ENCODE measurements at regions not wholly inside any gene's neighbourhood (a gene's known extent, or its start where the extent isn't known, plus 50 kb on each side); places are given as distances from the start of the nearest gene placed in this dataset.
"Not testable (repeated sequence)": the region's sequence is repeated elsewhere in the genome, so short reads cannot be mapped to it uniquely, and the experiment has no call there.

DNA sequence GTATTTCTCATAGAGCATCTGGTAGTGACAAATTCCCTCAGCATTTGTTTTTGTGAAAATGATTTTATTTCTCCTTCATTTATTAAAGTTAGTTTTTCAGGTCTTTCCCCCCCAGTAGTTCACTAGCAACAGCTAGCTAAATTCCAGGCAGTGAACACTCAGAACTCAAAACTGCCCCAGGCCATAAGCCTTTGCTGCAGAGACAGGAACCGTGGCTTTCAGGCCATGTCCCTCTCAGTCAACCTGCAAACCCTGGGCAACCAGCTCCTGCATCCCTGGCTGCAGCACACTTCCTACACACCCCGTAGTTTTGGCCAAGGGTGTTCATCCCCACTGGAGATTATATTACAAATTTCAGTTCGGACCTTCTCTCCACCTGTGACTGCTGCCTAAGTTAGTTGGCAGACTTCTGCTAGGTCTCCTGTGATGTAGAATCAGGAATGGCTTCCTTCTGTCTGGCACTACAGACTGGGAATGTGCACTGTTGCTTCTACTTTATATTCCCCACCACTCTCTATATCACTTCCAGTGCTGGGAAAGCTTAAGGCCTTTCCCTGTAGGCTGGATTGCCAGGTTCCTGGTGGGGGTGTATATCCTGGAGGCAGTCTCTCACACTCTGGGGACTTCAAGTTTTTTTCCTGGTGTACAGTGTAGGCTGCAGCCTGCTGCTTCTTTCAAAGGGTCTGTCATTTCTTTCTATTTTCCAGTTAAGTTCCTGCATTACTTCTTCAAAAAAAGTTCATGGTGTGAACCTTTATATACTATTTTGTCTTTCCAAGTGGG is 924.4 kb upstream of the LRFN5 start:
- no peak for DNase-seq

GRCh38 chr14:40679256-40679655 is 927.4 kb upstream of the LRFN5 start:
- DNase-seq: no peak

DNA sequence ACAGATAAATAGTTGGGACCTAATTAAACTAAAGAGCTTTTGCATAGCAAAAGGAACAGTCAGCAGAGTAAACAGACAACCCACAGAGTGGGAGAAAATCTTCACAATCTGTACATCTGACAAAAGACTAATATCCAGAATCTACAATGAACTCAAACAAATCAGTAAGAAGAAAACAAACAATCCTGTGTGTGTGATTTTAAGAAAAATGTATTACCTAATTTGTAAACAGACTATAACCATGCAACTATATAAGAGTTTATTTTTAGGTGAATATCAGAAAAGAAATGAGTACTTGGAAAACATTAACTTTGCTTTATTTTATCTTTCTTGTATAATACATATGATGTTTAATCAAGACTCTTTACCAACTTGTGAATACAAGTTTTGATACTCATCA is 929.5 kb upstream of the LRFN5 start:
- DNase-seq: not testable (repeated sequence)

- DNase-seq: no peak
Observed at GRCh38 chr14:40674502-40674901, 932.2 kb upstream of the LRFN5 start.

DNA sequence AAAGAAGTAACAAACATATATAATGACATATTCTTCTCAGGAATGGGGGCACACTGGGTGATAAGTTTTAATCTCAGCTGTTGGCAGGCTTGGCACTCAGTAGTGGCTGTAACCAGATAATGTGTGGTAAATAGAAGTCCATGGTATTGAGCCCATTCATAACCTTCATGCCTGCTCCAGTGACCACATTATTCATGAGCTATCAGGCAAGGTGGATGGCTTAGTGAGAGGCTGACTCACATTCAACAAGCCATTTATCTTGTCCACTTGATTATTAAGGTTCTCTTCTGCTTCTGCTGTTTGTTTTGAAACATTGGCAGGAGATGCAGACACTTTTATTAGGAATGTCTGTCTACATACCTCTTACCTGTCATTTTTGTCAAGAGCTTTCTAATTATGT is 950.4 kb upstream of the LRFN5 start:
- no peak for DNase-seq

- no peak for DNase-seq
Observed at GRCh38 chr14:40652089-40652691, 954.5 kb upstream of the LRFN5 start.

GRCh38 chr14:40630471-40630870 is 976.2 kb upstream of the LRFN5 start:
- no peak for DNase-seq

DNA sequence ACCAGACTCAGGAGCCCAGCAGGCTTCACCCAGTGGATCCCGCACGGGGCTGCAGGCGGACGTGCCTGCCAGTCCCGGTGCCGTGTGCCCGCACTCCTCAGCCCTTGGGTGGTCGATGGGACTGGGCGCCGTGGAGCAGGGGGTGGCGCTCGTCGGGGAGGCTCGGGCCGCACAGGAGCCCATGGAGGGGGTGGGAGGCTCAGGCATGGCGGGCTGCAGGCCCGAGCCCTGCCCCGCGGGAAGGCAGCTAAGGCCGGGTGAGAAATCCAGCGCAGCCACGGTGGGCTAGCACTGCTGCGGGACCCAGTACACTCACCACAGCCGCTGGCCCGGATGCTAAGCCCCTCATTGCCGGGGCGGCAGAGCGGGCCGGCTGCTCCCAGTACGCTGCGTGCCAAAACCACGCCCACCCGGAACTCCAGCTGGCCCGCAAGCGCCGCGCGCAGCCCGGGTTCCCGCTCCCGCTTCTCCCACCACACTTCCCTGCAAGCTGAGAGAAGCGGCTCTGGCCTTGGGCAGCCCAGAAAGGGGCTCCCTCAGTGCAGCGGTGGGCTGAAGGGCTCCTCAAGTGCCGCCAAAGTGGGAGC is 977.0 kb upstream of the LRFN5 start:
- not testable (repeated sequence) for DNase-seq

- no peak for DNase-seq
Observed at GRCh38 chr14:40629144-40629543, 977.5 kb upstream of the LRFN5 start.

- DNase-seq: no peak
Observed at GRCh38 chr14:40623643-40624042, 983.0 kb upstream of the LRFN5 start.

- DNase-seq: no peak
Observed at GRCh38 chr14:40618225-40618898, 988.3 kb upstream of the LRFN5 start.

DNA sequence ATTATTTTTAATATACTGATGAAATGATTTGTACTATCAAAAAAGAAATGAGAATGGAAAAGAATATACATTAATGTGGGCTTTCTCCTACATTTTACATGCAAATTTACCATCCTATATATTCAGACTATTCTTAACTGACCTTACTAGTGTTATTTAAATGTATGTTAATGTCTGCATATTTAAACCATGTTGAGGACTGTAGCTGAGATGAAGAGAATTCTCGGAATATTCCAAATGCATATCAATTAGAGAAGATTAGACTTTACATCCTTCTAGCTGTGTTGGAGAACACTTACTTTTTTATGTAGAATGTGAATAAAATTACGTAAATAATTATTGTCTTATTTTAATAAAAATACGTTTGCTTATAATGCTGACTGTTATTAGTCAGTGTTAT is 990.1 kb upstream of the LRFN5 start:
- no peak for DNase-seq

- no peak for DNase-seq
Observed at GRCh38 chr14:40601063-40601462, 1005.6 kb upstream of the LRFN5 start.

GRCh38 chr14:40599725-40600124 is 1007.0 kb upstream of the LRFN5 start:
- DNase-seq: no peak

- DNase-seq: no peak
Observed at GRCh38 chr14:40581264-40581663, 1025.4 kb upstream of the LRFN5 start.

- DNase-seq: no peak
Observed at GRCh38 chr14:40576880-40577478, 1029.7 kb upstream of the LRFN5 start.

DNA sequence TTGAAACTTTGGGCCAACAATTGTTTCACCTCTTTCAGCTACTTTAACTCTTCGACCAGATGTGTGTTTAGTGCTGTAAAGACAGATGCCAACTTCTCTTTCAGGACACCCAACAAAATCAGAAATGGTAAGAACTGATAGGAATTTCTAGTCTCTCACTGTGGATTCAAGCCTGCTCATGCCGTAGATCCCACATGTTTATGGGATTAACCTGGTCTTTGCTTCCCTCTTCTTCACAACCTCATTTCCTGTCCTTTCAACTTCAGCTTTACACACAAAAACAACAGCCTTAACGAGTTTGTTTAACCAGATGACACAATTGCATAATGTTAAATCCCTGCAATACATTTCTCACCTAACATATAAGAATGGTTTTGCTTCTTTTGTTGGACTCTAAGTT is 1031.9 kb upstream of the LRFN5 start:
- no peak for DNase-seq

DNA sequence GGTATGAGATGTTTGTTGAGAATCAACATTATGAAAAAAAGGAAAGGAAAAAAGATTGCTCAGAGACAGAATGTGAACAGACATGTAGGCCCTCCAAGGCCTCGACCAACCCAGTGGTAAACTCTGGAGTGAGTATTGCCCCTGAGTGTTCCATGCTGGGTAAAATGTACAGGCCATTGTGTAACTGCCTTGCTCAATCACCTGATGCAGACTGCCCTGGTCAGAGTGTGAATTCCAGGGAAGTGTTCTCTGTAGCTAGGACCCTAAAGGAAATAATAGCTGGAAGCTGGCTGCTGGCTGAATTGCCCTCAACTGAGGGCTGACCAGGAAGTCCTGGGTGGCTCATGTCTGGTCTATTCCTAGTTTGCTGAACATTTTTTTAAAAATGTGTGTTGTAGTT is 1081.4 kb upstream of the LRFN5 start:
- DNase-seq: no peak

GRCh38 chr14:40523123-40523522 is 1083.6 kb upstream of the LRFN5 start:
- no peak for DNase-seq

DNA sequence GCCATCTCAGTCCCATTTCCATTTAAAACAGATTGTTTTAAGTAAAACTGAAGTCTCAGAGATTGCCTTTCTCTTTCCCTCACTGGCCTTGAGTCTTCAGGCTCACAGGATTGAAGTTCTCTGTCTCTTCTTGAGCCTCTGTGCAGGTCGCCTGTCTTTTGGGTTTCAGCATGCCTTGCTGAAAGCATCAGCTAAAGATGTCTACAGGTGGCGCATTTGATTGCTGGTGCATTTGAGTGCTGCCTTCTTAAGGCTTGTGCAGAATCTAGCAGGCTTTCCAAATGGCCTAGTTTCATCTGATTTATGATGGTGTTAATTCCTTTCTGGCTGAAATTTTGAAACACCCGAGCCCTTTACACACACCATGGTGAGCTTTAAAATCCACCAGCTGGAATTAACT is 1062.2 kb upstream of the FBXO33 start:
- no peak for DNase-seq

DNA sequence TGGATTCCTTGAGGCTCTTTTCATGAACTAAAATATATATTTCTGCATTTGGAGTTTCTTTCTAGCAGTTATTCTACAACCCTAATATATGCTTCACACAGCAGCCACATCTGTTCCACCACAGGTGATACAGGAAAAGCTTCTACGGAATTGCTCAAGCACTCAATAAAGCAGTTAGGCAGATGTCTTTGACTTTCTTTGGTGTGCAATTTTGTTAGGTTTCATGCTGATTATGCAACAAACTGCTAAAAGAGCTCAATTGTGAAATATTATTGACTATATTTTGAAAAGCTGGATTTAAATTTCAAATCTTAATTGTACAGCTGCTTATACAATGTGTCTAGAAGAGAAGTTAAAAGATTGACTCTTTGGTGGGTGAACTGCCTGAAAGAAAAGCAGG is 1055.6 kb upstream of the FBXO33 start:
- DNase-seq: no peak

GRCh38 chr14:40485688-40486087 is 1053.5 kb upstream of the FBXO33 start:
- no peak for DNase-seq

GRCh38 chr14:40476005-40476404 is 1043.8 kb upstream of the FBXO33 start:
- no peak for DNase-seq
